ENCODE measurements at regions not wholly inside any gene's neighbourhood (a gene's known extent, or its start where the extent isn't known, plus 50 kb on each side); places are given as distances from the start of the nearest gene placed in this dataset.

DNA sequence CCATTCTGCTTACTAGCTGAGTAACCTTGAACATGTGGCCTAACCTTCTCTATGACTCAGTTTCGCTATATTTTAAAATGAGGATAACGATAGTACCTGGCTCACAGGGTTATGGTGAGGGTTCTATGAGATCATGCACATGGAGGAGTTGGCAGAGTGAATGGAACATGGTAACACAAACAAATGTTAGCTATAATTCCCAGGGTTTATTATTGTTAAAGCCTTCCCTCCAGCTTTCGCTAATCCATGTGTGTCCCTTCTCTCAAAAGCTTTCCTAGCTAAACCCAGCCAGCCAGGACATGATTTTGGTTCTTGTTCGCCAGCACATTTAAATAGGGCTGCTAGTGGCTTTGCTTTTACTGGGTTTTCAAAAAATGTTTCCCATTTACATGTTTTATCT, 361.0 kb upstream of the NFE2L3 start:
- TF ChIP-seq, protein P1, sequence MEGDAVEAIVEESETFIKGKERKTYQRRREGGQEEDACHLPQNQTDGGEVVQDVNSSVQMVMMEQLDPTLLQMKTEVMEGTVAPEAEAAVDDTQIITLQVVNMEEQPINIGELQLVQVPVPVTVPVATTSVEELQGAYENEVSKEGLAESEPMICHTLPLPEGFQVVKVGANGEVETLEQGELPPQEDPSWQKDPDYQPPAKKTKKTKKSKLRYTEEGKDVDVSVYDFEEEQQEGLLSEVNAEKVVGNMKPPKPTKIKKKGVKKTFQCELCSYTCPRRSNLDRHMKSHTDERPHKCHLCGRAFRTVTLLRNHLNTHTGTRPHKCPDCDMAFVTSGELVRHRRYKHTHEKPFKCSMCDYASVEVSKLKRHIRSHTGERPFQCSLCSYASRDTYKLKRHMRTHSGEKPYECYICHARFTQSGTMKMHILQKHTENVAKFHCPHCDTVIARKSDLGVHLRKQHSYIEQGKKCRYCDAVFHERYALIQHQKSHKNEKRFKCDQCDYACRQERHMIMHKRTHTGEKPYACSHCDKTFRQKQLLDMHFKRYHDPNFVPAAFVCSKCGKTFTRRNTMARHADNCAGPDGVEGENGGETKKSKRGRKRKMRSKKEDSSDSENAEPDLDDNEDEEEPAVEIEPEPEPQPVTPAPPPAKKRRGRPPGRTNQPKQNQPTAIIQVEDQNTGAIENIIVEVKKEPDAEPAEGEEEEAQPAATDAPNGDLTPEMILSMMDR (IDR thresholded peaks at IDR 0.05; ENCODE audit: borderline replicate concordance, extremely low read depth, insufficient read depth) = no peak
- FAIRE-seq (no peak), DNase-seq (peak in 1 of 5 donors; percentile 28)

DNA sequence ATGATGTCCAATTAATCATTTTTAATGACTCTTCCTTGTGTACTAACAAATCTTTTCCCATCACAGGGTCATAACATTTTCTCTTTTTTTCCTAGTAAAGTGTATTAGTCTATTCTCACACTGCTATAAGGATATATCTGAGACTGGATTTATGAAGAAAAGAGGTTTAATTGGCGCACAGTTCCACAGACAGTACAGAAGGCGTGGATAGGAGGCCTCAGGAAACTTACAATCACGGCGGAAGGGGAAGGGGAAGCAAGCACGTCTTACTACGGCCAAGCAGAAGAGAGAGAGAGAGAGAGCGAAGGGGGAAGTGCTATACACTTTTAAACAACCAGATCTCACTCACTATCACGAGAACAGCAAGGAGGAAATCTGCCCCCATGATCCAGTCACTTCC, 359.4 kb upstream of the NFE2L3 start:
- TF ChIP-seq, protein P1 (IDR thresholded peaks at IDR 0.05; ENCODE audit: borderline replicate concordance, extremely low read depth, insufficient read depth) = no peak
- Histone ChIP-seq H3K9me3 (ENCODE audit: control insufficient read depth in 2 of 3, insufficient read depth in 1 of 3, low read length in 3 of 3) (no peaks in the 10 kb centered on the region), H3K27me3 (ENCODE audit: control insufficient read depth, insufficient read depth, low read length) (no peaks in the 10 kb centered on the region), H3K4me3 (ENCODE audit: low read length in 3 of 3) (no peak overlapping the region), H3K9ac (ENCODE audit: low read length in 3 of 3) (no peak overlapping the region), H3K36me3 (ENCODE audit: control insufficient read depth in 2 of 3, insufficient read depth in 3 of 3, low read length in 3 of 3) (no peaks in the 10 kb centered on the region), H3K4me1 (ENCODE audit: control insufficient read depth in 2 of 3, insufficient read depth in 2 of 3, low read depth in 1 of 3, low read length in 3 of 3) (no peaks in the 10 kb centered on the region), H3K27ac (ENCODE audit: low read depth in 2 of 2, low read length in 2 of 2) (no peak overlapping the region)
- intact Hi-C loops (cut with DNase I) = no loop called here
- FAIRE-seq (no peak), DNase-seq (no peak)

More for the DNA sequence above, 361.0 kb upstream of the NFE2L3 start:
- Histone ChIP-seq H3K36me3 (ENCODE audit: control insufficient read depth in 2 of 3, insufficient read depth in 3 of 3, low read length in 3 of 3) (no peaks in the 10 kb centered on the region), H3K27me3 (ENCODE audit: control insufficient read depth, insufficient read depth, low read length) (no peaks in the 10 kb centered on the region), H3K27ac (ENCODE audit: low read depth in 2 of 2, low read length in 2 of 2) (no peak overlapping the region), H3K4me1 (ENCODE audit: control insufficient read depth in 2 of 3, insufficient read depth in 2 of 3, low read depth in 1 of 3, low read length in 3 of 3) (no peaks in the 10 kb centered on the region), H3K9me3 (ENCODE audit: control insufficient read depth in 2 of 3, insufficient read depth in 1 of 3, low read length in 3 of 3) (no peaks in the 10 kb centered on the region), H3K9ac (ENCODE audit: low read length in 3 of 3) (no peak overlapping the region), H3K4me3 (ENCODE audit: low read length in 3 of 3) (no peak overlapping the region)
- intact Hi-C loops (cut with DNase I) = no loop called here

DNA sequence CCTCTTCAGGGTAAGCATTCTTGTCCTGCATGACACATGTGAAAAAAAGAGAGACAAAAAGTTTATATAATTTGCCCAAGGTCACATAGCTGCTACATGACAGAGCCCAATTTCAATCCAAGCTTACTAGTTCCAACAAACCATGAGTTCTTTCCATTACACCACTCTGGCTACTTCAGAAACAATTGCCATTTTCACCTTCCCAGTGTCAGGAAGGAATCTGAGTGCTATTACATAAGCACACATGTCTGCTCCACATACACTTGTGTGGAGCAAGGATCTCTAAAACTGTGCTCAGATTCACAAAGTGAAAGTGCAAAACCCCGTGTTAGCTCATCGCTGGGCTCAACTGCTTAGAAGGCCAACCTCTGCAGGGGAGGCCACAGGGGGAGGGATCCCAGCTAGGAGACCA, 356.2 kb upstream of the NFE2L3 start:
- intact Hi-C loops (cut with DNase I) = no loop called here
- TF ChIP-seq, protein P1 (IDR thresholded peaks at IDR 0.05; ENCODE audit: borderline replicate concordance, extremely low read depth, insufficient read depth) = no peak
- H3K9ac ChIP-seq (ENCODE audit: low read length in 3 of 3) = no peak overlapping the region
- DNase-seq (no peak), FAIRE-seq (no peak)
- no peaks in the 10 kb centered on the region for H3K36me3 ChIP-seq (ENCODE audit: control insufficient read depth in 2 of 3, insufficient read depth in 3 of 3, low read length in 3 of 3)
- H3K4me3 ChIP-seq (ENCODE audit: low read length in 3 of 3) = no peak overlapping the region
- no peaks in the 10 kb centered on the region for H3K9me3 ChIP-seq (ENCODE audit: control insufficient read depth in 2 of 3, insufficient read depth in 1 of 3, low read length in 3 of 3)
- H3K27ac ChIP-seq (ENCODE audit: low read depth in 2 of 2, low read length in 2 of 2) = no peak overlapping the region
- H3K27me3 ChIP-seq (ENCODE audit: control insufficient read depth, insufficient read depth, low read length) = no peaks in the 10 kb centered on the region
- no peaks in the 10 kb centered on the region for H3K4me1 ChIP-seq (ENCODE audit: control insufficient read depth in 2 of 3, insufficient read depth in 2 of 3, low read depth in 1 of 3, low read length in 3 of 3)

DNA sequence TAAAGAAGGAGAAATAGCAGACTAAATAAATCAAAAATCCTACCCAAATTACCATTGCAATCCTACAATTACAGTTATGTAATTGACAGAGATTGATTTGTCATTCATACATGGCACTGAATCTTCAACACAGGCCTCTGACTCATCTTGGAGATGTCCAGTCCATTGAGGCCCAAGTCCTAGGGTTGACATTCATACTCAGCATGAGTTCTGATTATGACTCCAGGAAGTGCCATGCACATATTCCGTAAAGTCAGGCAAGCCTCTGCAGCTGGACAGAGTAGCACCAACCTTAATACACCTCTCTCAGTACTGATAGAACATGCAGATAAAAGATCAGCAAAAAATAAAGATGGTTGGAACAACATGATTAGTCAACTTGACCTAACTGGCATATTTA, 353.7 kb upstream of the NFE2L3 start:
- no peaks in the 10 kb centered on the region for H3K4me1 ChIP-seq (ENCODE audit: control insufficient read depth in 2 of 3, insufficient read depth in 2 of 3, low read depth in 1 of 3, low read length in 3 of 3)
- no peaks in the 10 kb centered on the region for H3K27me3 ChIP-seq (ENCODE audit: control insufficient read depth, insufficient read depth, low read length)
- TF ChIP-seq, protein P1 (IDR thresholded peaks at IDR 0.05; ENCODE audit: borderline replicate concordance, extremely low read depth, insufficient read depth) = no peak
- H3K9me3 ChIP-seq (ENCODE audit: control insufficient read depth in 2 of 3, insufficient read depth in 1 of 3, low read length in 3 of 3) = no peaks in the 10 kb centered on the region
- no peak overlapping the region for H3K9ac ChIP-seq (ENCODE audit: low read length in 3 of 3)
- H3K36me3 ChIP-seq (ENCODE audit: control insufficient read depth in 2 of 3, insufficient read depth in 3 of 3, low read length in 3 of 3) = no peaks in the 10 kb centered on the region
- no peak for DNase-seq
- intact Hi-C loops (cut with DNase I) = no loop called here
- FAIRE-seq = no peak
- H3K27ac ChIP-seq (ENCODE audit: low read depth in 2 of 2, low read length in 2 of 2) = no peak overlapping the region
- H3K4me3 ChIP-seq (ENCODE audit: low read length in 3 of 3) = no peak overlapping the region

Data from kidney (tissue), 13 donors.